ENCODE measurements at regions not wholly inside any gene's neighbourhood (a gene's known extent, or its start where the extent isn't known, plus 50 kb on each side); places are given as distances from the start of the nearest gene placed in this dataset.

GRCh38 chr12:93140801-93141200 lies 211.7 kb upstream of the EEA1 start:
- H3K27me3 ChIP-seq (ENCODE audit: control insufficient read depth, insufficient read depth, low read length), result no peaks in the 10 kb centered on the region
- no peaks in the 10 kb centered on the region for H3K79me2 ChIP-seq
- no peak overlapping the region for H3K9ac ChIP-seq
- TF ChIP-seq CTCF (IDR thresholded peaks at IDR 0.05), result no peak
- no peaks in the 10 kb centered on the region for H3K36me3 ChIP-seq (ENCODE audit: control insufficient read depth, insufficient read depth, low read length)
- H3K4me1 ChIP-seq, result no peaks in the 10 kb centered on the region
- no peaks in the 10 kb centered on the region for H3K9me3 ChIP-seq (ENCODE audit: control insufficient read depth, low read length)
- no peak overlapping the region for H3K4me3 ChIP-seq (ENCODE audit: low read depth, low read length)
- H2AFZ ChIP-seq, result no peak overlapping the region
- no peak overlapping the region for H3K4me2 ChIP-seq (ENCODE audit: low read length)
- no peak overlapping the region for H3K27ac ChIP-seq

GRCh38 chr12:93142881-93143280 lies 213.8 kb upstream of the EEA1 start:
- Histone ChIP-seq H3K4me3 (ENCODE audit: low read depth, low read length) (no peak overlapping the region), H3K27me3 (ENCODE audit: control insufficient read depth, insufficient read depth, low read length) (no peaks in the 10 kb centered on the region), H3K4me1 (no peaks in the 10 kb centered on the region), H2AFZ (no peak overlapping the region), H3K36me3 (ENCODE audit: control insufficient read depth, insufficient read depth, low read length) (no peaks in the 10 kb centered on the region), H3K79me2 (no peaks in the 10 kb centered on the region), H3K4me2 (ENCODE audit: low read length) (no peak overlapping the region), H3K9ac (no peak overlapping the region), H3K27ac (no peak overlapping the region), H3K9me3 (ENCODE audit: control insufficient read depth, low read length) (no peaks in the 10 kb centered on the region)
- no peak for TF ChIP-seq CTCF (IDR thresholded peaks at IDR 0.05)

GRCh38 chr12:93144109-93144508 lies 215.0 kb upstream of the EEA1 start:
- H3K4me1 ChIP-seq, result no peaks in the 10 kb centered on the region
- H3K9me3 ChIP-seq (ENCODE audit: control insufficient read depth, low read length), result no peaks in the 10 kb centered on the region
- no peaks in the 10 kb centered on the region for H3K79me2 ChIP-seq
- H3K9ac ChIP-seq, result no peak overlapping the region
- H3K4me2 ChIP-seq (ENCODE audit: low read length), result no peak overlapping the region
- H3K36me3 ChIP-seq (ENCODE audit: control insufficient read depth, insufficient read depth, low read length), result no peaks in the 10 kb centered on the region
- TF ChIP-seq CTCF (IDR thresholded peaks at IDR 0.05), result no peak
- H3K27ac ChIP-seq, result no peak overlapping the region
- no peaks in the 10 kb centered on the region for H3K27me3 ChIP-seq (ENCODE audit: control insufficient read depth, insufficient read depth, low read length)
- H3K4me3 ChIP-seq (ENCODE audit: low read depth, low read length), result no peak overlapping the region
- H2AFZ ChIP-seq, result no peak overlapping the region

- no peaks in the 10 kb centered on the region for H3K36me3 ChIP-seq (ENCODE audit: control insufficient read depth, insufficient read depth, low read length)
- no peak for TF ChIP-seq CTCF (IDR thresholded peaks at IDR 0.05)
- H3K9ac ChIP-seq, result no peak overlapping the region
These were observed 216.0 kb upstream of the EEA1 start for GRCh38 chr12:93145086-93145485.

GRCh38 chr12:93146263-93146939 lies 217.3 kb upstream of the EEA1 start:
- Histone ChIP-seq H3K27me3 (ENCODE audit: control insufficient read depth, insufficient read depth, low read length) (no peaks in the 10 kb centered on the region), H3K9me3 (ENCODE audit: control insufficient read depth, low read length) (no peaks in the 10 kb centered on the region), H3K4me3 (ENCODE audit: low read depth, low read length) (no peak overlapping the region), H3K4me1 (no peaks in the 10 kb centered on the region), H3K79me2 (no peaks in the 10 kb centered on the region), H2AFZ (no peak overlapping the region), H3K4me2 (ENCODE audit: low read length) (no peak overlapping the region), H3K36me3 (ENCODE audit: control insufficient read depth, insufficient read depth, low read length) (no peaks in the 10 kb centered on the region), H3K9ac (no peak overlapping the region), H3K27ac (no peak overlapping the region)
- TF ChIP-seq CTCF (IDR thresholded peaks at IDR 0.05), result no peak

More at GRCh38 chr12:93145086-93145485, 216.0 kb upstream of the EEA1 start:
- Histone ChIP-seq H3K4me2 (ENCODE audit: low read length) (no peak overlapping the region), H3K79me2 (no peaks in the 10 kb centered on the region), H3K9me3 (ENCODE audit: control insufficient read depth, low read length) (no peaks in the 10 kb centered on the region), H3K4me1 (no peaks in the 10 kb centered on the region), H2AFZ (no peak overlapping the region), H3K27me3 (ENCODE audit: control insufficient read depth, insufficient read depth, low read length) (no peaks in the 10 kb centered on the region), H3K27ac (no peak overlapping the region), H3K4me3 (ENCODE audit: low read depth, low read length) (no peak overlapping the region)
